ENCODE measurements at regions not wholly inside any gene's neighbourhood (a gene's known extent, or its start where the extent isn't known, plus 50 kb on each side); places are given as distances from the start of the nearest gene placed in this dataset.

DNA sequence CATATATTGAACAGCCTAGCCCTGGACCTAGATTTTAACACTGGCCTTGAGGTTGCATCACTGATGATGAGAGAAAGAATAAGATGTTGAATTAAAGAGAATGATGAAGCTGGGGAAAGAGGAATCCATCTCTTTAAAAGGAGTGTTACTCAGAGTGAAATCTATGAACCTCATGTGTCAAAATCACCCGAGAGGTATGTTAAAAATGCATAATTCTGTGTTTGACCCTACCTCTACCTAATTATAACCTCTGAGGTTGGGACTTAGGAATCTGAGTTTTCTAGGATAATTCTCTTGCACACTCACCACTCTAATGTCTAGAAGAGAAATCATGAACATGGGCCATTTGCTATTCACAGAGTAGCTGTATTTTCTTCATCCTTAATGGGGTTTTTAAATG, 479.4 kb downstream of the ENC1 start:
- H3K9me3 Mint-ChIP-seq (ENCODE audit: unreplicated experiment), result peaks cover 12% of the 10 kb centered on the region
- no peaks in the 10 kb centered on the region for H3K36me3 Mint-ChIP-seq (ENCODE audit: unreplicated experiment)
- TF ChIP-seq, protein P1, sequence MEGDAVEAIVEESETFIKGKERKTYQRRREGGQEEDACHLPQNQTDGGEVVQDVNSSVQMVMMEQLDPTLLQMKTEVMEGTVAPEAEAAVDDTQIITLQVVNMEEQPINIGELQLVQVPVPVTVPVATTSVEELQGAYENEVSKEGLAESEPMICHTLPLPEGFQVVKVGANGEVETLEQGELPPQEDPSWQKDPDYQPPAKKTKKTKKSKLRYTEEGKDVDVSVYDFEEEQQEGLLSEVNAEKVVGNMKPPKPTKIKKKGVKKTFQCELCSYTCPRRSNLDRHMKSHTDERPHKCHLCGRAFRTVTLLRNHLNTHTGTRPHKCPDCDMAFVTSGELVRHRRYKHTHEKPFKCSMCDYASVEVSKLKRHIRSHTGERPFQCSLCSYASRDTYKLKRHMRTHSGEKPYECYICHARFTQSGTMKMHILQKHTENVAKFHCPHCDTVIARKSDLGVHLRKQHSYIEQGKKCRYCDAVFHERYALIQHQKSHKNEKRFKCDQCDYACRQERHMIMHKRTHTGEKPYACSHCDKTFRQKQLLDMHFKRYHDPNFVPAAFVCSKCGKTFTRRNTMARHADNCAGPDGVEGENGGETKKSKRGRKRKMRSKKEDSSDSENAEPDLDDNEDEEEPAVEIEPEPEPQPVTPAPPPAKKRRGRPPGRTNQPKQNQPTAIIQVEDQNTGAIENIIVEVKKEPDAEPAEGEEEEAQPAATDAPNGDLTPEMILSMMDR (IDR thresholded peaks at IDR 0.05; ENCODE audit: partially characterized antibody, unreplicated experiment), result no peak
- H3K4me1 Mint-ChIP-seq (ENCODE audit: low read depth, unreplicated experiment), result peaks cover 21% of the 10 kb centered on the region
- DNase-seq, result no peak
- H3K27ac Mint-ChIP-seq (ENCODE audit: unreplicated experiment), result no peak overlapping the region
- H3K27me3 Mint-ChIP-seq (ENCODE audit: unreplicated experiment), result peaks cover 8% of the 10 kb centered on the region
- H3K4me3 Mint-ChIP-seq (ENCODE audit: unreplicated experiment), result no peak overlapping the region

- H3K36me3 Mint-ChIP-seq (ENCODE audit: unreplicated experiment), result no peaks in the 10 kb centered on the region
- H3K27me3 Mint-ChIP-seq (ENCODE audit: unreplicated experiment), result no peaks in the 10 kb centered on the region
- no peak overlapping the region for H3K27ac Mint-ChIP-seq (ENCODE audit: unreplicated experiment)
- H3K4me1 Mint-ChIP-seq (ENCODE audit: low read depth, unreplicated experiment), result peaks cover 1% of the 10 kb centered on the region
- no peak overlapping the region for H3K4me3 Mint-ChIP-seq (ENCODE audit: unreplicated experiment)
- DNase-seq, result no peak
- TF ChIP-seq, protein P1 (IDR thresholded peaks at IDR 0.05; ENCODE audit: partially characterized antibody, unreplicated experiment), result no peak
- no peaks in the 10 kb centered on the region for H3K9me3 Mint-ChIP-seq (ENCODE audit: unreplicated experiment)
Observed at GRCh38 chr5:74156728-74157383, 483.7 kb downstream of the ENC1 start.

DNA sequence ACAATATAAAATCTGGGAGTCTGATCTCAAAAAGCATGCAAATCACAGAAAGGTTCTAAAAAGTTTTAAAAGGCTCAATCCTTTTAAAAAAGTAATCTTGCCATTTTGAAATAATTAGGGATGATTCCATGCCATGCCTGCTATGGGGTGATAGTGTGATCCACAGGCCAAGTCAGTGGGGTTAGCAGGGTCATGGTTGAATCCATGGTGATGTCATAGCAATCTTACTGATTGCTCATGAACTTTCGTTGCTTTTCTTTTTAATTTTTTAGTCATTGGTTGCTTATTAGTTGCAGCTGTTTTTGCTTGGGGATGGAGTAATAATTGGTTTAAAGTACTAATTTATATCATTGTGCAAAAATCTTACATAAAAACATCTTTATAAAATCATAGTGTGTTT, 485.0 kb downstream of the ENC1 start:
- no peak overlapping the region for H3K4me3 Mint-ChIP-seq (ENCODE audit: unreplicated experiment)
- no peak overlapping the region for H3K27ac Mint-ChIP-seq (ENCODE audit: unreplicated experiment)

GRCh38 chr5:74154526-74154925, 486.0 kb downstream of the ENC1 start:
- Mint-ChIP-seq H3K4me1 (ENCODE audit: low read depth, unreplicated experiment) (peaks cover 1% of the 10 kb centered on the region), H3K27me3 (ENCODE audit: unreplicated experiment) (no peaks in the 10 kb centered on the region), H3K4me3 (ENCODE audit: unreplicated experiment) (no peak overlapping the region), H3K9me3 (ENCODE audit: unreplicated experiment) (peaks cover 1% of the 10 kb centered on the region), H3K36me3 (ENCODE audit: unreplicated experiment) (no peaks in the 10 kb centered on the region), H3K27ac (ENCODE audit: unreplicated experiment) (no peak overlapping the region)
- TF ChIP-seq, protein P1 (IDR thresholded peaks at IDR 0.05; ENCODE audit: partially characterized antibody, unreplicated experiment), result no peak
- DNase-seq, result no peak

More for the DNA sequence above, 485.0 kb downstream of the ENC1 start:
- TF ChIP-seq, protein P1 (IDR thresholded peaks at IDR 0.05; ENCODE audit: partially characterized antibody, unreplicated experiment), result no peak
- no peak for DNase-seq
- peaks cover 1% of the 10 kb centered on the region for H3K4me1 Mint-ChIP-seq (ENCODE audit: low read depth, unreplicated experiment)
- H3K27me3 Mint-ChIP-seq (ENCODE audit: unreplicated experiment), result no peaks in the 10 kb centered on the region
- no peaks in the 10 kb centered on the region for H3K36me3 Mint-ChIP-seq (ENCODE audit: unreplicated experiment)
- no peaks in the 10 kb centered on the region for H3K9me3 Mint-ChIP-seq (ENCODE audit: unreplicated experiment)

DNA sequence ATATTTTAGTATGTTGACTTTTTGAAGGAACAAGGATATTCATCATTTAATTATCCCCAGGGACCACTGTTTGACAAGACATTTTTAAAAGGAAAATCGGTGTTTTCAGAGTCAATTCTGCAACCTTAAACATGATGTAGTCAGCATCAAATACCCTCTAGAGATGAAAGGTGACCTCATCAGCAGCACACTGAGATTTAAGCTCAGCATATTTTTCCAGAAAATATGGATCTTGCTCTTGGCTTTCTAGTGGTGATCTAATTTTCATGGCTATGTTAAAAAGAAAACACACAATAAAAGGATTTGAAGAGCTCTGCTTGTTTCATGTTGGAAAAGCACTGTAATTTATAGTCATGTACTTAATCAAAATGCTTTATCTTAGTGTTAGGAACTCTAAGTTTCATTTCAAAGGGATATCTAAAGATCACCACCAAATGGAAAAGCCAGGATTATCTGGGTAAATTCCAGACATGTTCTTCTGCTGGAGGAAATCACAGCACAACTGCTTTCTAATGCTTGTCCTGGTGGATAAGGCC, 487.2 kb downstream of the ENC1 start:
- Mint-ChIP-seq H3K27ac (ENCODE audit: unreplicated experiment) (no peak overlapping the region), H3K4me3 (ENCODE audit: unreplicated experiment) (no peak overlapping the region), H3K27me3 (ENCODE audit: unreplicated experiment) (peaks cover 2% of the 10 kb centered on the region), H3K36me3 (ENCODE audit: unreplicated experiment) (no peaks in the 10 kb centered on the region), H3K9me3 (ENCODE audit: unreplicated experiment) (peaks cover 1% of the 10 kb centered on the region), H3K4me1 (ENCODE audit: low read depth, unreplicated experiment) (peaks cover 1% of the 10 kb centered on the region)
- DNase-seq, result no peak
- TF ChIP-seq, protein P1 (IDR thresholded peaks at IDR 0.05; ENCODE audit: partially characterized antibody, unreplicated experiment), result no peak
